ENCODE measurements at regions not wholly inside any gene's neighbourhood (a gene's known extent, or its start where the extent isn't known, plus 50 kb on each side); places are given as distances from the start of the nearest gene placed in this dataset.

- TF ChIP-seq CTCF (IDR thresholded peaks at IDR 0.05; ENCODE audit: borderline replicate concordance, control extremely low read depth, extremely low read depth, insufficient read depth, missing control alignments) = no peak
- DNase-seq (ENCODE audit: low spot score) = no peak
- in situ Hi-C loops (cut with MboI; ENCODE audit: low sequenced_read_pairs, unreplicated experiment) = no loop called here
These were observed 140.3 kb downstream of the SLC6A15 start for GRCh38 chr12:84772281-84772680.

GRCh38 chr12:84767079-84767478 lies 145.5 kb downstream of the SLC6A15 start:
- no peak for DNase-seq (ENCODE audit: low spot score)
- in situ Hi-C loops (cut with MboI; ENCODE audit: low sequenced_read_pairs, unreplicated experiment) = no loop called here
- no peak for TF ChIP-seq CTCF (IDR thresholded peaks at IDR 0.05; ENCODE audit: borderline replicate concordance, control extremely low read depth, extremely low read depth, insufficient read depth, missing control alignments)

GRCh38 chr12:84766375-84766774 lies 146.2 kb downstream of the SLC6A15 start:
- in situ Hi-C loops (cut with MboI; ENCODE audit: low sequenced_read_pairs, unreplicated experiment) = no loop called here
- no peak for TF ChIP-seq CTCF (IDR thresholded peaks at IDR 0.05; ENCODE audit: borderline replicate concordance, control extremely low read depth, extremely low read depth, insufficient read depth, missing control alignments)
- no peak for DNase-seq (ENCODE audit: low spot score)

- in situ Hi-C loops (cut with MboI; ENCODE audit: low sequenced_read_pairs, unreplicated experiment) = no loop called here
- DNase-seq (ENCODE audit: low spot score) = no peak
- no peak for TF ChIP-seq CTCF (IDR thresholded peaks at IDR 0.05; ENCODE audit: borderline replicate concordance, control extremely low read depth, extremely low read depth, insufficient read depth, missing control alignments)
These were observed 148.6 kb downstream of the SLC6A15 start for GRCh38 chr12:84764001-84764400.

GRCh38 chr12:84763107-84763506 lies 149.5 kb downstream of the SLC6A15 start:
- no peak for DNase-seq (ENCODE audit: low spot score)
- TF ChIP-seq CTCF (IDR thresholded peaks at IDR 0.05; ENCODE audit: borderline replicate concordance, control extremely low read depth, extremely low read depth, insufficient read depth, missing control alignments) = no peak
- in situ Hi-C loops (cut with MboI; ENCODE audit: low sequenced_read_pairs, unreplicated experiment) = no loop called here

- DNase-seq (ENCODE audit: low spot score) = no peak
- TF ChIP-seq CTCF (IDR thresholded peaks at IDR 0.05; ENCODE audit: borderline replicate concordance, control extremely low read depth, extremely low read depth, insufficient read depth, missing control alignments) = no peak
- in situ Hi-C loops (cut with MboI; ENCODE audit: low sequenced_read_pairs, unreplicated experiment) = no loop called here
These were observed 152.3 kb downstream of the SLC6A15 start for GRCh38 chr12:84760091-84760865.
